IMR-90 (cell line): ENCODE measurements at regions not wholly inside any gene's neighbourhood (a gene's known extent, or its start where the extent isn't known, plus 50 kb on each side); places are given as distances from the start of the nearest gene placed in this dataset.

Source experiments
- ATAC-seq: fragments of 200-7000 bp; cut with Tn5 transposase; 2 replicates; pipeline ENCODE4 v1.9.1; 2020; ENCODE audit warnings: low read depth, mild to moderate bottlenecking, moderate library complexity
- BruUV-seq: library from RNA; stranded (reverse); fragments of 400-500 nt; replicated peaks from 2 replicates; lab custom pipeline; 2021; lab: Mats Ljungman, UMichigan
- CTCF ChIA-PET: fragments of 300-600 bp; formaldehyde crosslinking; extraction: SDS; loops from one replicate; lab custom pipeline; 2021; ENCODE audit warnings: antibody characterized with exemption; lab: Yijun Ruan, JAX
- POLR2A ChIA-PET: fragments of 300-600 bp; sonication (Branson Sonifier 250); formaldehyde crosslinking; loops from one replicate; lab custom pipeline; 2022; ENCODE audit warnings: antibody characterized with exemption; ENCODE audit not compliant: unreplicated experiment; lab: Charles Lee
- DNase-seq: peaks from one replicate; pipeline ENCODE4 v3.0.0; 2013
- H2AFZ ChIP-seq: replicated peaks from 2 replicates; pipeline ENCODE3; 2013; ENCODE audit warnings: low read length, mild to moderate bottlenecking; ENCODE audit not compliant: poor library complexity
- H2AK5ac ChIP-seq: 2 replicates; pipeline ENCODE4 v1.6.1; 2013; ENCODE audit warnings: low read depth, low read length, inconsistent platforms
- H2AK9ac ChIP-seq: replicated peaks from 2 replicates; pipeline ENCODE3; 2013; ENCODE audit warnings: mild to moderate bottlenecking, low read depth, low read length, moderate library complexity; ENCODE audit not compliant: poor library complexity
- H2BK120ac ChIP-seq: 2 replicates; pipeline ENCODE4 v1.6.1; 2013; ENCODE audit warnings: low read depth, low read length, inconsistent platforms
- H2BK15ac ChIP-seq: 3 replicates; pipeline ENCODE4 v1.6.1; 2013; ENCODE audit warnings: low read depth, low read length, inconsistent platforms
- H2BK20ac ChIP-seq: 2 replicates; pipeline ENCODE4 v1.6.1; 2013; ENCODE audit warnings: low read depth, mild to moderate bottlenecking, inconsistent platforms, low read length, moderate library complexity
- H2BK5ac ChIP-seq: 2 replicates; pipeline ENCODE4 v1.6.1; 2013; ENCODE audit warnings: mild to moderate bottlenecking, low read depth, low read length, inconsistent platforms; ENCODE audit not compliant: poor library complexity, severe bottlenecking
- H3K14ac ChIP-seq: replicated peaks from 2 replicates; pipeline ENCODE4 v1.6.1; 2013; ENCODE audit warnings: low read depth, low read length, inconsistent platforms
- H3K18ac ChIP-seq: 2 replicates; pipeline ENCODE4 v1.6.1; 2013; ENCODE audit warnings: low read depth, low read length, control low read depth
- H3K23ac ChIP-seq: 2 replicates; pipeline ENCODE4 v1.6.1; 2013; ENCODE audit warnings: low read depth, low read length, inconsistent platforms
- H3K27ac ChIP-seq: 2 replicates; pipeline ENCODE4 v1.5.1; 2013; ENCODE audit warnings: mild to moderate bottlenecking, control low read depth, low read length; ENCODE audit not compliant: insufficient read depth
- H3K27me3 ChIP-seq: 2 replicates; pipeline ENCODE4 v1.6.1; 2013; ENCODE audit warnings: low read length; ENCODE audit not compliant: control insufficient read depth, insufficient read depth
- H3K36me3 ChIP-seq: 2 replicates; pipeline ENCODE4 v1.6.1; 2013; ENCODE audit warnings: low read length, mixed read lengths; ENCODE audit not compliant: control insufficient read depth, insufficient read depth
- H3K4ac ChIP-seq: 2 replicates; pipeline ENCODE4 v1.6.1; 2013; ENCODE audit warnings: low read depth, low read length, inconsistent platforms
- H3K4me1 ChIP-seq: 2 replicates; pipeline ENCODE4 v1.6.1; 2013; ENCODE audit warnings: low read length, mixed read lengths; ENCODE audit not compliant: control insufficient read depth, insufficient read depth
- H3K4me2 ChIP-seq: 2 replicates; pipeline ENCODE4 v1.6.1; 2013; ENCODE audit warnings: low read depth, mild to moderate bottlenecking, control low read depth, low read length, moderate library complexity
- H3K4me3 ChIP-seq: 2 replicates; pipeline ENCODE4 v1.5.1; 2013; ENCODE audit warnings: low read depth, mild to moderate bottlenecking, control low read depth, low read length, moderate library complexity; ENCODE audit not compliant: insufficient read depth
- H3K56ac ChIP-seq: 2 replicates; pipeline ENCODE4 v1.6.1; 2013; ENCODE audit warnings: low read length, inconsistent platforms; ENCODE audit not compliant: insufficient read depth; ENCODE audit errors: extremely low read depth
- H3K79me1 ChIP-seq, 2 experiments: 2 replicates each; pipeline ENCODE4 v1.6.1; 2013; ENCODE audit warnings: low read length in 2 of 2, inconsistent platforms in 1 of 2, low read depth in 1 of 2
- H3K9ac ChIP-seq: 2 replicates; pipeline ENCODE4 v1.6.1; 2013; ENCODE audit warnings: low read depth, low read length, control low read depth
- H3K9me1 ChIP-seq: 2 replicates; pipeline ENCODE4 v1.6.1; 2013; ENCODE audit warnings: low read length, inconsistent platforms; ENCODE audit not compliant: insufficient read depth
- H3K9me3 ChIP-seq: 2 replicates; pipeline ENCODE4 v1.6.1; 2013; ENCODE audit warnings: low read length; ENCODE audit not compliant: control insufficient read depth, insufficient read depth
- H4K20me1 ChIP-seq: 2 replicates; pipeline ENCODE4 v1.6.1; 2013; ENCODE audit warnings: low read length, inconsistent platforms; ENCODE audit not compliant: insufficient read depth
- H4K5ac ChIP-seq: 2 replicates; pipeline ENCODE4 v1.6.1; 2013; ENCODE audit warnings: mild to moderate bottlenecking, low read depth, low read length, control low read depth
- H4K8ac ChIP-seq, 2 experiments: 2 replicates each; pipeline ENCODE4 v1.6.1; 2013; ENCODE audit warnings: low read depth in 2 of 2, low read length in 2 of 2, control low read depth in 1 of 2, inconsistent platforms in 1 of 2
- H4K91ac ChIP-seq: 2 replicates; pipeline ENCODE4 v1.6.1; 2013; ENCODE audit warnings: low read depth, low read length, inconsistent platforms; ENCODE audit not compliant: insufficient read depth
- BHLHE40 ChIP-seq: fragments of 150-350 bp; IDR thresholded peaks from 2 replicates; pipeline ENCODE4 v1.6.1; 2016; ENCODE audit warnings: mild to moderate bottlenecking, low read depth, low read length
- CEBPB ChIP-seq: IDR thresholded peaks from 2 replicates; pipeline ENCODE4 v1.6.1; 2012; ENCODE audit warnings: low read depth, low read length, improper control_type of control experiment
- ELK1 ChIP-seq: fragments of 150-350 bp; IDR thresholded peaks from 2 replicates; pipeline ENCODE4 v1.6.1; 2016; ENCODE audit warnings: low read depth, mild to moderate bottlenecking, low read length, moderate library complexity, borderline replicate concordance
- FOS ChIP-seq: fragments of 150-350 bp; IDR thresholded peaks from 2 replicates; pipeline ENCODE4 v1.6.1; 2016; ENCODE audit warnings: low read depth, low read length
- NFE2L2 ChIP-seq: fragments of 150-350 bp; IDR thresholded peaks from 2 replicates; pipeline ENCODE4 v1.6.1; 2016; ENCODE audit warnings: low read depth, mild to moderate bottlenecking, low read length
- RAD21 ChIP-seq: IDR thresholded peaks from 2 replicates; pipeline ENCODE4 v1.6.1; 2012; ENCODE audit warnings: low read length, improper control_type of control experiment
- SMC3 ChIP-seq: fragments of 150-350 bp; IDR thresholded peaks from 2 replicates; pipeline ENCODE4 v1.6.1; 2016; ENCODE audit warnings: low read depth, mild to moderate bottlenecking, antibody characterized with exemption, low read length, moderate library complexity
- WGBS, 2 experiments: methylation state at CpG; one replicate each; pipeline versions ENCODE4 v1.1.5 to v1.1.7; 2013; ENCODE audit warnings: missing lambda C conversion rate in 2 of 2; ENCODE audit not compliant: insufficient read length in 1 of 2; ENCODE audit errors: extremely low coverage in 2 of 2; 5-methylcytosine and 5-hydroxymethylcytosine counted together
- dilution Hi-C: fragments of 300-500 bp; cut with HindIII; formaldehyde crosslinking; loops from one replicate; pipeline ENCODE4 v1.14.3; 2018; ENCODE audit warnings: low sequenced_read_pairs; ENCODE audit not compliant: unreplicated experiment
- in situ Hi-C: fragments of 300-500 bp; cut with MboI; formaldehyde crosslinking; loops from 3 replicates; pipeline ENCODE4 v1.14.3; 2019; ENCODE audit warnings: low sequenced_read_pairs, inconsistent platforms, mixed read lengths
- intact Hi-C: fragments of 100-400 bp; cut with micrococcal nuclease; formaldehyde crosslinking; loops from 2 replicates; pipeline ENCODE4 v1.10.0; 2022

- peak; percentile 76; the same call in 1 of the 2 replicates for TF ChIP-seq NFE2L2
- peak; percentile 37; the same call in 1 of the 2 replicates for TF ChIP-seq FOS
- no peak for TF ChIP-seq CEBPB
- TF ChIP-seq ELK1: no peak
- TF ChIP-seq BHLHE40: peak; percentile 24; the same call in 1 of the 2 replicates
- no peak for TF ChIP-seq SMC3
- TF ChIP-seq RAD21: no peak
- intact Hi-C loops (no loop called here), in situ Hi-C loops (no loop called here), dilution Hi-C loops (no loop called here)
- Histone ChIP-seq H2BK15ac (peak overlapping the region; percentile 15; the same call in 1 of the 3 replicates), H3K27me3 (no peaks in the 10 kb centered on the region), H4K8ac (peak overlapping the region in 1 of 2 experiments; percentile 57; a peak in 1 of 4 replicates), H3K23ac (peak overlapping the region; percentile 1; the same call in 1 of the 2 replicates), H3K9me1 (0 out of 2 replicates have a peak, but pooled peaks cover 3% of the 10 kb centered on the region), H4K5ac (no peak overlapping the region; the same call in 1 of the 2 replicates), H3K18ac (peak overlapping the region; percentile 2; the same call in 1 of the 2 replicates), H3K27ac (no peak overlapping the region), H3K36me3 (no peaks in the 10 kb centered on the region), H4K20me1 (no peaks in the 10 kb centered on the region), H3K56ac (no peak overlapping the region; the same call in 1 of the 2 replicates), H2AK9ac (no peak overlapping the region), H3K4me2 (peak overlapping the region; percentile 50; the same call in 1 of the 2 replicates), H2BK120ac (peak overlapping the region; percentile 45; the same call in 1 of the 2 replicates), H2AK5ac (no peak overlapping the region; the same call in 1 of the 2 replicates), H3K4me3 (no peak overlapping the region), H2BK5ac (peak overlapping the region; percentile 88), H3K9me3 (no peaks in the 10 kb centered on the region), H3K4me1 (peaks cover 8% of the 10 kb centered on the region; the same call in 1 of the 2 replicates), H3K14ac (peak overlapping the region; percentile 69; the same call in 1 of the 2 replicates), H3K9ac (no peak overlapping the region), H2AFZ (no peak overlapping the region), H3K4ac (peak overlapping the region; percentile 38; the same call in 1 of the 2 replicates), H4K91ac (0 out of 2 replicates have a peak overlapping the region, but pooled peaks have one; percentile 51), H2BK20ac (peak overlapping the region; percentile 73; the same call in 1 of the 2 replicates), H3K79me1 (peaks cover 0 to 14% of the 10 kb centered on the region in 2 experiments; a peak in 2 of 4 replicates)
- ChIA-PET POLR2A (no interaction called here), CTCF (no interaction called here)
- ATAC-seq (0 out of 2 replicates have a peak, but pooled peaks have one; percentile 23), DNase-seq (peak; percentile 76)
- BruUV-seq: no TSS peak
- no CpG with 5 or more reads among the region's 2 CpGs for WGBS, 2 experiments
Measured at GRCh38 chr7:41573015-41573414, 129.9 kb downstream of the INHBA start.
